ENCODE measurements at regions not wholly inside any gene's neighbourhood (a gene's known extent, or its start where the extent isn't known, plus 50 kb on each side); places are given as distances from the start of the nearest gene placed in this dataset.

- no peaks in the 10 kb centered on the region for H3K27me3 Mint-ChIP-seq
- no peak overlapping the region for H3K4me3 Mint-ChIP-seq
- ATAC-seq (no peak), DNase-seq (no peak)
- no peak overlapping the region for H3K27ac Mint-ChIP-seq
- H3K36me3 Mint-ChIP-seq (ENCODE audit: low read depth) = no peaks in the 10 kb centered on the region
- no peaks in the 10 kb centered on the region for H3K4me1 Mint-ChIP-seq
- H3K9me3 Mint-ChIP-seq = no peaks in the 10 kb centered on the region
Measured at GRCh38 chr5:3856036-3856435, 260.4 kb downstream of the IRX1 start.

- no peak overlapping the region for H3K4me3 Mint-ChIP-seq
- H3K36me3 Mint-ChIP-seq (ENCODE audit: low read depth) = no peaks in the 10 kb centered on the region
- ATAC-seq = no peak
- no peaks in the 10 kb centered on the region for H3K4me1 Mint-ChIP-seq
- no peaks in the 10 kb centered on the region for H3K9me3 Mint-ChIP-seq
- H3K27ac Mint-ChIP-seq = no peak overlapping the region
- DNase-seq = no peak
- H3K27me3 Mint-ChIP-seq = no peaks in the 10 kb centered on the region
Measured at GRCh38 chr5:3858524-3858923, 262.9 kb downstream of the IRX1 start.

GRCh38 chr5:3862906-3863305, 267.3 kb downstream of the IRX1 start:
- Mint-ChIP-seq H3K36me3 (ENCODE audit: low read depth) (no peaks in the 10 kb centered on the region), H3K4me3 (no peak overlapping the region), H3K9me3 (no peaks in the 10 kb centered on the region), H3K27ac (no peak overlapping the region), H3K27me3 (no peaks in the 10 kb centered on the region), H3K4me1 (no peaks in the 10 kb centered on the region)
- no peak for ATAC-seq
- no peak for DNase-seq

- H3K36me3 Mint-ChIP-seq (ENCODE audit: low read depth) = no peaks in the 10 kb centered on the region
- H3K27me3 Mint-ChIP-seq = no peaks in the 10 kb centered on the region
- DNase-seq (no peak), ATAC-seq (no peak)
- H3K27ac Mint-ChIP-seq = no peak overlapping the region
- no peak overlapping the region for H3K4me3 Mint-ChIP-seq
- H3K9me3 Mint-ChIP-seq = peaks cover 12% of the 10 kb centered on the region
- H3K4me1 Mint-ChIP-seq = no peaks in the 10 kb centered on the region
Measured at GRCh38 chr5:3875144-3875543, 279.5 kb downstream of the IRX1 start.

- H3K27me3 Mint-ChIP-seq = peaks cover 2% of the 10 kb centered on the region
- H3K9me3 Mint-ChIP-seq = peaks cover 7% of the 10 kb centered on the region
- DNase-seq (no peak), ATAC-seq (no peak)
- H3K36me3 Mint-ChIP-seq (ENCODE audit: low read depth) = no peaks in the 10 kb centered on the region
- H3K4me1 Mint-ChIP-seq = peaks cover 1% of the 10 kb centered on the region
- no peak overlapping the region for H3K4me3 Mint-ChIP-seq
- H3K27ac Mint-ChIP-seq = no peak overlapping the region
Measured at GRCh38 chr5:3878267-3878666, 282.6 kb downstream of the IRX1 start.

- no peak overlapping the region for H3K27ac Mint-ChIP-seq
- no peak overlapping the region for H3K4me3 Mint-ChIP-seq
- DNase-seq = no peak
- H3K9me3 Mint-ChIP-seq = peaks cover 3% of the 10 kb centered on the region
- no peak for ATAC-seq
- peaks cover 16% of the 10 kb centered on the region for H3K4me1 Mint-ChIP-seq
- peaks cover 3% of the 10 kb centered on the region for H3K27me3 Mint-ChIP-seq
- no peaks in the 10 kb centered on the region for H3K36me3 Mint-ChIP-seq (ENCODE audit: low read depth)
Measured at GRCh38 chr5:3883040-3883439, 287.4 kb downstream of the IRX1 start.

- DNase-seq (no peak), ATAC-seq (peak; percentile 20)
- Mint-ChIP-seq H3K27me3 (peaks cover 3% of the 10 kb centered on the region), H3K4me1 (peaks cover 16% of the 10 kb centered on the region), H3K36me3 (ENCODE audit: low read depth) (no peaks in the 10 kb centered on the region), H3K4me3 (no peak overlapping the region), H3K9me3 (peaks cover 3% of the 10 kb centered on the region), H3K27ac (no peak overlapping the region)
Measured at GRCh38 chr5:3886524-3887451, 291.2 kb downstream of the IRX1 start.

GRCh38 chr5:3888310-3888709, 292.7 kb downstream of the IRX1 start:
- no peak for ATAC-seq
- Mint-ChIP-seq H3K4me1 (peaks cover 15% of the 10 kb centered on the region), H3K36me3 (ENCODE audit: low read depth) (no peaks in the 10 kb centered on the region), H3K9me3 (peaks cover 3% of the 10 kb centered on the region), H3K27ac (no peak overlapping the region), H3K4me3 (no peak overlapping the region), H3K27me3 (peaks cover under 1% of the 10 kb centered on the region)
- DNase-seq = no peak

GRCh38 chr5:3889412-3890142, 293.9 kb downstream of the IRX1 start:
- ATAC-seq (no peak), DNase-seq (no peak)
- Mint-ChIP-seq H3K27me3 (no peaks in the 10 kb centered on the region), H3K36me3 (ENCODE audit: low read depth) (no peaks in the 10 kb centered on the region), H3K27ac (no peak overlapping the region), H3K4me1 (peaks cover 14% of the 10 kb centered on the region), H3K4me3 (no peak overlapping the region), H3K9me3 (peaks cover 3% of the 10 kb centered on the region)

- ATAC-seq (no peak), DNase-seq (no peak)
- H3K36me3 Mint-ChIP-seq (ENCODE audit: low read depth) = no peaks in the 10 kb centered on the region
- peaks cover 3% of the 10 kb centered on the region for H3K9me3 Mint-ChIP-seq
- peaks cover 11% of the 10 kb centered on the region for H3K4me1 Mint-ChIP-seq
- no peak overlapping the region for H3K4me3 Mint-ChIP-seq
- no peaks in the 10 kb centered on the region for H3K27me3 Mint-ChIP-seq
- no peak overlapping the region for H3K27ac Mint-ChIP-seq
Measured at GRCh38 chr5:3891113-3891512, 295.5 kb downstream of the IRX1 start.

GRCh38 chr5:3893527-3893926, 297.9 kb downstream of the IRX1 start:
- H3K27me3 Mint-ChIP-seq = no peaks in the 10 kb centered on the region
- no peaks in the 10 kb centered on the region for H3K36me3 Mint-ChIP-seq (ENCODE audit: low read depth)
- no peaks in the 10 kb centered on the region for H3K4me1 Mint-ChIP-seq
- H3K27ac Mint-ChIP-seq = no peak overlapping the region
- H3K4me3 Mint-ChIP-seq = no peak overlapping the region
- DNase-seq = no peak
- no peak for ATAC-seq
- H3K9me3 Mint-ChIP-seq = peaks cover 14% of the 10 kb centered on the region

GRCh38 chr5:3893975-3894374, 298.3 kb downstream of the IRX1 start:
- Mint-ChIP-seq H3K4me3 (no peak overlapping the region), H3K9me3 (peaks cover 14% of the 10 kb centered on the region), H3K27ac (no peak overlapping the region), H3K27me3 (no peaks in the 10 kb centered on the region), H3K4me1 (no peaks in the 10 kb centered on the region), H3K36me3 (ENCODE audit: low read depth) (no peaks in the 10 kb centered on the region)
- ATAC-seq = no peak
- DNase-seq = no peak

- no peak overlapping the region for H3K27ac Mint-ChIP-seq
- DNase-seq = no peak
- no peak overlapping the region for H3K4me3 Mint-ChIP-seq
- H3K36me3 Mint-ChIP-seq (ENCODE audit: low read depth) = no peaks in the 10 kb centered on the region
- ATAC-seq = no peak
- H3K27me3 Mint-ChIP-seq = no peaks in the 10 kb centered on the region
- H3K9me3 Mint-ChIP-seq = peaks cover 14% of the 10 kb centered on the region
- no peaks in the 10 kb centered on the region for H3K4me1 Mint-ChIP-seq
Measured at GRCh38 chr5:3896098-3896497, 300.5 kb downstream of the IRX1 start.

- Mint-ChIP-seq H3K36me3 (ENCODE audit: low read depth) (no peaks in the 10 kb centered on the region), H3K27ac (no peak overlapping the region), H3K9me3 (peaks cover 26% of the 10 kb centered on the region), H3K27me3 (no peaks in the 10 kb centered on the region), H3K4me3 (no peak overlapping the region), H3K4me1 (no peaks in the 10 kb centered on the region)
- ATAC-seq = no peak
- no peak for DNase-seq
Measured at GRCh38 chr5:3899093-3899492, 303.5 kb downstream of the IRX1 start.

GRCh38 chr5:3904584-3904983, 309.0 kb downstream of the IRX1 start:
- Mint-ChIP-seq H3K4me1 (no peaks in the 10 kb centered on the region), H3K4me3 (no peak overlapping the region), H3K27ac (no peak overlapping the region), H3K9me3 (peaks cover 12% of the 10 kb centered on the region), H3K36me3 (ENCODE audit: low read depth) (no peaks in the 10 kb centered on the region), H3K27me3 (no peaks in the 10 kb centered on the region)
- ATAC-seq = no peak
- DNase-seq = no peak

All from activated naive CD8-positive, alpha-beta T cell treated with anti-CD3 and anti-CD28 coated beads, Interleukin-2, amount 50 U/mL, for 24 hours (primary cell).